ENCODE measurements at regions not wholly inside any gene's neighbourhood (a gene's known extent, or its start where the extent isn't known, plus 50 kb on each side); places are given as distances from the start of the nearest gene placed in this dataset.

DNA sequence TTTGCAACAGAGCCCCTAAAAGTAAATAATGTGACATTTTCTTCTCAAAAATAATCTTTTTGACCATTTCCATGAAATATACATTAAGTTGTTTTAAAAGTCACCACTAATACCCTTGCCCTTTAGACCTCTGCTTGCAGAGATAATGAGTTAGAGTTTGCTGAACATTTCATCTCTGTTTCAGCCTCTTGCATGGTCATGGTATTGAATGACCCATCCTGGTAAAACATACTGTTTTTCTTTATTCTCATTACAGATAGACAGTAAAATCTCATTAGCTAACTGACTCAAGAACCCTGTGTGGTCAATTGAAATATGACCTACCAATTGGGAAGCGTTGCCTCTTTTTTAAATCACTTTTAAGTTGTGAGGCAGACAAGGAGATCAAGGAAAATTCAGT, 916.7 kb downstream of the PDHA2 start:
- Histone ChIP-seq H3K9me3 (replicated peaks in 1 of 11) (no peaks in the 10 kb centered on the region), H3K27ac (no peak overlapping the region), H3K27me3 (no peaks in the 10 kb centered on the region), H3K4me1 (no peaks in the 10 kb centered on the region), H3K36me3 (no peaks in the 10 kb centered on the region), H3K4me2 (no peak overlapping the region), H3K9ac (no peak overlapping the region), H3K4me3 (no peak overlapping the region), H4K20me1 (no peaks in the 10 kb centered on the region)
- TF ChIP-seq Cebpa-rat (IDR thresholded peaks at IDR 0.05) = no peak

DNA sequence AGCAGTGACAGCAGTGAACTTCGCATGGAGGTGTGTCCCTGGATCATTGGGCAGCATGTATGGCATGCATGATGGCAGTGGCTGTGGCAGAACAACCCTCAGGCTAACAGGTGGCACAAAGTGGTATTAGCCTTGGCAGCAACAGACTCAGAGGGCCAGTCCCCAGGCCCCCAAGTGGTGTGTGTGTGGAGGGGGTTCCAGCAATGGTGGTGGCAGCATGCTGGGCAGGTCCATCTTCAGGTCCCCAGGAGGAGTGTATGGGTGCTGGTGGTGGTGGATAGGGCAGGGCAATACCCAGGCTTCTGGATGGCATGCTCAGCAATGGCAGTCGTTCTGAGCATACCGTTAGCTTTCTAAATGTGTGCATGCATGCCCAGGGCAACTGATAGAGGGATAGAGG, 923.7 kb downstream of the PDHA2 start:
- no peaks in the 10 kb centered on the region for H3K36me3 ChIP-seq
- no peak for TF ChIP-seq Cebpa-rat (IDR thresholded peaks at IDR 0.05)
- H4K20me1 ChIP-seq = no peaks in the 10 kb centered on the region
- H3K9me3 ChIP-seq (replicated peaks in 1 of 11) = no peaks in the 10 kb centered on the region
- H3K4me3 ChIP-seq = no peak overlapping the region
- no peak overlapping the region for H3K27ac ChIP-seq
- no peak overlapping the region for H3K9ac ChIP-seq
- no peaks in the 10 kb centered on the region for H3K4me1 ChIP-seq
- H3K27me3 ChIP-seq = no peaks in the 10 kb centered on the region
- H3K4me2 ChIP-seq = no peak overlapping the region

- no peak for TF ChIP-seq Cebpa-rat (IDR thresholded peaks at IDR 0.05)
- Histone ChIP-seq H3K27ac (no peak overlapping the region), H3K36me3 (no peaks in the 10 kb centered on the region), H3K4me1 (no peaks in the 10 kb centered on the region), H4K20me1 (no peaks in the 10 kb centered on the region), H3K4me2 (no peak overlapping the region), H3K4me3 (no peak overlapping the region), H3K9me3 (replicated peaks in 1 of 11) (no peaks in the 10 kb centered on the region), H3K9ac (no peak overlapping the region), H3K27me3 (no peaks in the 10 kb centered on the region)
These were observed 926.5 kb downstream of the PDHA2 start for GRCh38 chr4:96766359-96766758.

- Histone ChIP-seq H3K9ac (no peak overlapping the region), H3K4me2 (no peak overlapping the region), H3K4me1 (no peaks in the 10 kb centered on the region), H3K9me3 (replicated peaks in 1 of 11) (no peaks in the 10 kb centered on the region), H3K4me3 (no peak overlapping the region), H3K27ac (no peak overlapping the region), H3K27me3 (no peaks in the 10 kb centered on the region), H3K36me3 (no peaks in the 10 kb centered on the region), H4K20me1 (no peaks in the 10 kb centered on the region)
- no peak for TF ChIP-seq Cebpa-rat (IDR thresholded peaks at IDR 0.05)
These were observed 928.1 kb downstream of the PDHA2 start for GRCh38 chr4:96767815-96768480.

GRCh38 chr4:96775501-96775900, 935.6 kb downstream of the PDHA2 start:
- H3K36me3 ChIP-seq = no peaks in the 10 kb centered on the region
- H3K4me2 ChIP-seq = no peak overlapping the region
- no peaks in the 10 kb centered on the region for H3K27me3 ChIP-seq
- H3K27ac ChIP-seq = no peak overlapping the region
- H3K4me1 ChIP-seq = no peaks in the 10 kb centered on the region
- H3K4me3 ChIP-seq = no peak overlapping the region
- no peak overlapping the region for H3K9ac ChIP-seq
- no peak for TF ChIP-seq Cebpa-rat (IDR thresholded peaks at IDR 0.05)
- no peaks in the 10 kb centered on the region for H3K9me3 ChIP-seq (replicated peaks in 1 of 11)
- no peaks in the 10 kb centered on the region for H4K20me1 ChIP-seq

GRCh38 chr4:96776920-96777527, 937.1 kb downstream of the PDHA2 start:
- TF ChIP-seq Cebpa-rat (IDR thresholded peaks at IDR 0.05) = no peak
- H3K4me2 ChIP-seq = no peak overlapping the region
- no peak overlapping the region for H3K9ac ChIP-seq
- no peaks in the 10 kb centered on the region for H3K9me3 ChIP-seq (replicated peaks in 1 of 11)
- H4K20me1 ChIP-seq = no peaks in the 10 kb centered on the region
- no peaks in the 10 kb centered on the region for H3K36me3 ChIP-seq
- H3K4me1 ChIP-seq = no peaks in the 10 kb centered on the region
- no peaks in the 10 kb centered on the region for H3K27me3 ChIP-seq
- H3K4me3 ChIP-seq = no peak overlapping the region
- no peak overlapping the region for H3K27ac ChIP-seq

GRCh38 chr4:96784336-96784735, 944.4 kb downstream of the PDHA2 start:
- Histone ChIP-seq H3K4me2 (no peak overlapping the region), H3K27me3 (no peaks in the 10 kb centered on the region), H3K9ac (no peak overlapping the region), H3K4me3 (no peak overlapping the region), H3K9me3 (replicated peaks in 1 of 11) (no peaks in the 10 kb centered on the region), H3K27ac (no peak overlapping the region), H3K36me3 (no peaks in the 10 kb centered on the region), H4K20me1 (no peaks in the 10 kb centered on the region), H3K4me1 (no peaks in the 10 kb centered on the region)
- no peak for TF ChIP-seq Cebpa-rat (IDR thresholded peaks at IDR 0.05)

DNA sequence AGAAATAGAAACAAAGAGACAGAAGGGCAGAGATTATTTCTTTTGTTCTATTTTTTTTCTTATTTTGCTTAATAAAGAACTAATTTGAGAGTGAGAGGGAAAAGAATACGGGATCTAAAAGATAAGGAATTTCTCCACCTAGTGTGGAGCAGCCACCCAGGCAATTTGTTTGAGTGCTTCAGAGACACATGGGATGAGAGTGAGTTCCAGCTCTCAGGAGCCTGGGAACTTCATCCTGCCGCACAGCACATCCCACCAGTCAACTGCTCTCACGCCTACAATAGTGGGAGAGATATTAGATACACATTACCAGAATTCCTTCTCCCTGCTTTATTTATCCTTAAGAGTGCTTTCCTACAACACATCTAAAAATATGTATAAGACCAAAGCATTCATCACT, 946.4 kb downstream of the PDHA2 start:
- Histone ChIP-seq H3K4me2 (no peak overlapping the region), H3K9ac (no peak overlapping the region), H3K36me3 (no peaks in the 10 kb centered on the region), H3K27me3 (no peaks in the 10 kb centered on the region), H3K27ac (no peak overlapping the region), H3K9me3 (replicated peaks in 1 of 11) (no peaks in the 10 kb centered on the region), H4K20me1 (no peaks in the 10 kb centered on the region), H3K4me1 (no peaks in the 10 kb centered on the region), H3K4me3 (no peak overlapping the region)
- TF ChIP-seq Cebpa-rat (IDR thresholded peaks at IDR 0.05) = no peak

DNA sequence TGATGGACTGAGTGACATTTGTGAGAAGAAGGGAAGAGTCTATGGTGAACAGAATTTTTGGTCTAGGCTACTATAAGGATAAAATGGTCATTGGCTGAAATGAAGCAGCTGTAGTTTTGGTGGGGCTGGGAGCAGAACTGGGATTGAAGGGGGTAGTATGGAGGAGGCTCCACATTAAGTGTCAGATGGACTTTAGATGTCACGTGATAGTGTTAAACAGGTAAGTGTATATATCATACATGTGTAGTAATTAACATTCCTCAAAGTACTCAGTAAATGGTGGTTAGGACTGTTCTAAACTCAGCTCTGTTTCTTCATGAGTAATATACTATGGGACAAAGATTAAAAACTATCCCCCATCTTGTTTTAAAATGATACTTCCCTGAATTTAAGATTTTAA, 947.9 kb downstream of the PDHA2 start:
- no peak for TF ChIP-seq Cebpa-rat (IDR thresholded peaks at IDR 0.05)
- no peaks in the 10 kb centered on the region for H3K36me3 ChIP-seq
- H3K4me2 ChIP-seq = no peak overlapping the region
- H3K27ac ChIP-seq = no peak overlapping the region
- no peaks in the 10 kb centered on the region for H3K27me3 ChIP-seq
- no peaks in the 10 kb centered on the region for H3K4me1 ChIP-seq
- H3K9ac ChIP-seq = no peak overlapping the region
- H4K20me1 ChIP-seq = no peaks in the 10 kb centered on the region
- no peaks in the 10 kb centered on the region for H3K9me3 ChIP-seq (replicated peaks in 1 of 11)
- no peak overlapping the region for H3K4me3 ChIP-seq

DNA sequence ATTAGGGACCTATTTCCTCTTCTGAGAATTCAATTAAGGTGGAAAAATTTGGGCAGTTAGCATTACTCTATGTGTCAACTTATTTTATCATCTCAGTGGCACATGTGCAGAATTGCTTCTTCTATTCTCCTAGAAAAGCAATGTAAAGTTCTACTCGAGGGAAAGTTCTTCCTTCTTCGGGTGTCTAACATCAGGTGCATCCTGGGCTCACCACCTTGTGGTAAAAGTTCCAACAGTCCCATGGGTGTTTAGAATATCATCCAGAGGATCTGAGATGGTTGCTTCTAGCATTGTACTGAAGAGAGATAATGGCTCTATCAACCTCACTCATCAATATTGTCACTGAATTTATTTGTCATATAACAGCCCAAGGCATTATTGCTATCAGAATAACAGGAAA, 969.7 kb downstream of the PDHA2 start:
- Histone ChIP-seq H3K27me3 (no peaks in the 10 kb centered on the region), H3K4me2 (no peak overlapping the region), H3K27ac (no peak overlapping the region), H3K4me3 (no peak overlapping the region), H3K9me3 (replicated peaks in 1 of 11) (no peaks in the 10 kb centered on the region), H3K9ac (no peak overlapping the region), H3K4me1 (0 out of 20 replicates have a peak, but pooled peaks cover 0 to 3% (median 0%) of the 10 kb centered on the region in 10 experiments), H4K20me1 (no peaks in the 10 kb centered on the region), H3K36me3 (no peaks in the 10 kb centered on the region)
- no peak for TF ChIP-seq Cebpa-rat (IDR thresholded peaks at IDR 0.05)

Data from BLaER1 treated with 17β-estradiol and CSF1 and Interleukin-3, amounts not matched to agents 10 nM and 100 nM (cell line).